ENCODE measurements at regions not wholly inside any gene's neighbourhood (a gene's known extent, or its start where the extent isn't known, plus 50 kb on each side); places are given as distances from the start of the nearest gene placed in this dataset.

GRCh38 chr9:2281031-2281802, 266.1 kb downstream of the SMARCA2 start:
- TF ChIP-seq POLR2A (IDR thresholded peaks at IDR 0.05) (no peak), CTCF (IDR thresholded peaks at IDR 0.05) (no peak)

GRCh38 chr9:2281803-2282185, 266.6 kb downstream of the SMARCA2 start:
- intact Hi-C loops (cut with DNase I; ENCODE audit: low total_unique reads), result no loop called here
- TF ChIP-seq POLR2A (IDR thresholded peaks at IDR 0.05) (no peak), CTCF (IDR thresholded peaks at IDR 0.05) (no peak)

More at GRCh38 chr9:2281031-2281802, 266.1 kb downstream of the SMARCA2 start:
- intact Hi-C loops (cut with DNase I; ENCODE audit: low total_unique reads), result no loop called here
- H3K27me3 ChIP-seq, result no peaks in the 10 kb centered on the region
- H3K9me3 ChIP-seq, result no peaks in the 10 kb centered on the region
- no peak overlapping the region for H3K4me3 ChIP-seq
- no peak overlapping the region for H3K27ac ChIP-seq
- no peak for DNase-seq
- H3K36me3 ChIP-seq, result no peaks in the 10 kb centered on the region
- no peaks in the 10 kb centered on the region for H3K4me1 ChIP-seq

GRCh38 chr9:2284770-2285169, 269.6 kb downstream of the SMARCA2 start:
- Histone ChIP-seq H3K27ac (no peak overlapping the region), H3K9me3 (no peaks in the 10 kb centered on the region), H3K27me3 (no peaks in the 10 kb centered on the region), H3K36me3 (no peaks in the 10 kb centered on the region), H3K4me3 (no peak overlapping the region), H3K4me1 (no peaks in the 10 kb centered on the region)
- intact Hi-C loops (cut with DNase I; ENCODE audit: low total_unique reads), result no loop called here
- DNase-seq, result no peak
- no peak for TF ChIP-seq CTCF (IDR thresholded peaks at IDR 0.05)
- no peak for TF ChIP-seq POLR2A (IDR thresholded peaks at IDR 0.05)

More at GRCh38 chr9:2281803-2282185, 266.6 kb downstream of the SMARCA2 start:
- Histone ChIP-seq H3K4me1 (no peaks in the 10 kb centered on the region), H3K27me3 (no peaks in the 10 kb centered on the region), H3K36me3 (no peaks in the 10 kb centered on the region), H3K27ac (no peak overlapping the region), H3K4me3 (no peak overlapping the region), H3K9me3 (no peaks in the 10 kb centered on the region)
- no peak for DNase-seq

GRCh38 chr9:2285416-2286332, 270.5 kb downstream of the SMARCA2 start:
- intact Hi-C loops (cut with DNase I; ENCODE audit: low total_unique reads), result no loop called here
- no peak for DNase-seq

More at GRCh38 chr9:2285416-2286332, 270.5 kb downstream of the SMARCA2 start:
- H3K36me3 ChIP-seq, result no peaks in the 10 kb centered on the region
- TF ChIP-seq POLR2A (IDR thresholded peaks at IDR 0.05) (no peak), CTCF (IDR thresholded peaks at IDR 0.05) (no peak)
- H3K4me1 ChIP-seq, result no peaks in the 10 kb centered on the region
- H3K9me3 ChIP-seq, result no peaks in the 10 kb centered on the region
- H3K27ac ChIP-seq, result no peak overlapping the region
- H3K27me3 ChIP-seq, result no peaks in the 10 kb centered on the region
- H3K4me3 ChIP-seq, result no peak overlapping the region
